T-helper 17 cell (primary cell): ENCODE measurements at regions not wholly inside any gene's neighbourhood (a gene's known extent, or its start where the extent isn't known, plus 50 kb on each side); places are given as distances from the start of the nearest gene placed in this dataset.

Experiments used
- ATAC-seq: fragments of 150-1000 bp; cut with Tn5 transposase; 2 replicates; pipeline ENCODE4 v1.10.0; 2021; ENCODE audit warnings: mild to moderate bottlenecking, moderate library complexity
- DNase-seq, 3 donors: peaks; one replicate each; pipeline versions ENCODE4 v3.0.0 to v3.0.0-alpha.2; 2020 to 2021
- H3K9me3 ChIP-seq: one replicate; pipeline ENCODE4 v1.7.0; 2013; ENCODE audit warnings: low read length, mild to moderate bottlenecking; ENCODE audit not compliant: control insufficient read depth, poor library complexity, severe bottlenecking
- H3K27ac Mint-ChIP-seq: one replicate; pipeline ENCODE4 v1.8.0; 2022; ENCODE audit warnings: mild to moderate bottlenecking, moderate library complexity, mixed read lengths
- H3K27me3 Mint-ChIP-seq: one replicate; pipeline ENCODE4 v1.8.0; 2022; ENCODE audit warnings: mixed read lengths
- H3K36me3 Mint-ChIP-seq: one replicate; pipeline ENCODE4 v1.8.0; 2022; ENCODE audit warnings: low read depth, mixed read lengths
- H3K4me1 Mint-ChIP-seq: one replicate; pipeline ENCODE4 v1.8.0; 2022; ENCODE audit warnings: mild to moderate bottlenecking, mixed read lengths
- H3K4me3 Mint-ChIP-seq: one replicate; pipeline ENCODE4 v1.8.0; 2022; ENCODE audit warnings: mild to moderate bottlenecking, moderate library complexity, mixed read lengths

- DNase-seq (no peak), ATAC-seq (no peak)
- H3K9me3 ChIP-seq = peaks cover 2% of the 10 kb centered on the region
- H3K36me3 Mint-ChIP-seq = no peaks in the 10 kb centered on the region
- H3K4me1 Mint-ChIP-seq = no peaks in the 10 kb centered on the region
- H3K27me3 Mint-ChIP-seq = no peaks in the 10 kb centered on the region
- H3K4me3 Mint-ChIP-seq = no peak overlapping the region
- H3K27ac Mint-ChIP-seq = no peak overlapping the region
These were observed 173.9 kb upstream of the ZNF462 start for GRCh38 chr9:106689089-106689488.

GRCh38 chr9:106691627-106692026 lies 171.3 kb upstream of the ZNF462 start:
- no peaks in the 10 kb centered on the region for H3K27me3 Mint-ChIP-seq

DNA sequence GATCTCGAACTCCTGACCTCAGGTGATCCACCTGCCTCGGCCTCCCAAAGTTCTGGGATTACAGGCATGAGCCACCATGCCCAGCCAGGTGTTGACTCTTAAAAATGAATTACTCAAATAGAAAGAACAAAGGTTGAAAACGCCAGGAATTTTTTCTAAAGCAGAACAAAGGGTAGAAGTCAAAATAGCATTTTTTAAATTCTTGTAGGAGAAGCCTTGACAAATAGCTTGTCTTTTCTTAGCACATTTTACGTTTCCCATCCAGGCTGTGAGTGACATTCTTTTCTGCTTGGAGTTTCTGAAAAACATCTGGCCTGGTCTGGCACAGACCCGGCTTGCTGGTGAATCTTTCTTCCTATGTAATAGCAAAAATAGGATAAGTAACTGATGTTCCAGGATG lies 169.4 kb upstream of the ZNF462 start:
- ATAC-seq = no peak
- H3K27ac Mint-ChIP-seq = no peak overlapping the region
- no peaks in the 10 kb centered on the region for H3K4me1 Mint-ChIP-seq
- H3K27me3 Mint-ChIP-seq = no peaks in the 10 kb centered on the region
- no peak overlapping the region for H3K4me3 Mint-ChIP-seq
- no peaks in the 10 kb centered on the region for H3K9me3 ChIP-seq
- DNase-seq = no peak
- H3K36me3 Mint-ChIP-seq = no peaks in the 10 kb centered on the region

More at GRCh38 chr9:106691627-106692026, 171.3 kb upstream of the ZNF462 start:
- no peaks in the 10 kb centered on the region for H3K36me3 Mint-ChIP-seq
- H3K4me3 Mint-ChIP-seq = no peak overlapping the region
- no peaks in the 10 kb centered on the region for H3K9me3 ChIP-seq
- no peak for DNase-seq
- no peak for ATAC-seq
- H3K4me1 Mint-ChIP-seq = no peaks in the 10 kb centered on the region
- no peak overlapping the region for H3K27ac Mint-ChIP-seq

DNA sequence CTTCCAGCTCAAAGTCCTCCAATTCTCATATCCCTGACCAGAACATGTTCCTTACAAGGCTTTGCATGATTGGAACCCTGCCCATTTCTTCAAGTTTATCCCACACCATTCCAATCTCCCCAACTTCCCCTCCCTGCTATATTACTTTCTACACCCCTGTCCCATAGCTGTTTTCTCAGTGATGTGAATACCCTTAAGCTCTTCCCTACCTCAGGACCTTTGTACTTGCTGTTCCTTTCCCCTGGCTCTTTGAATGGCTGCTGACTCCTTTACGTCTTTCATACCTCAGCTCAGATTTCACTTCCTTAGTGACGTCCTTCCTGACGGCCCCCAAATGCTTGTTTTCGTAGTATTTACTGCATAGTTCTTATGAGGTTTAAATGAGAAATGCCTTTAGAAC lies 166.2 kb upstream of the ZNF462 start:
- ATAC-seq = no peak
- no peaks in the 10 kb centered on the region for H3K4me1 Mint-ChIP-seq
- no peak overlapping the region for H3K4me3 Mint-ChIP-seq

DNA sequence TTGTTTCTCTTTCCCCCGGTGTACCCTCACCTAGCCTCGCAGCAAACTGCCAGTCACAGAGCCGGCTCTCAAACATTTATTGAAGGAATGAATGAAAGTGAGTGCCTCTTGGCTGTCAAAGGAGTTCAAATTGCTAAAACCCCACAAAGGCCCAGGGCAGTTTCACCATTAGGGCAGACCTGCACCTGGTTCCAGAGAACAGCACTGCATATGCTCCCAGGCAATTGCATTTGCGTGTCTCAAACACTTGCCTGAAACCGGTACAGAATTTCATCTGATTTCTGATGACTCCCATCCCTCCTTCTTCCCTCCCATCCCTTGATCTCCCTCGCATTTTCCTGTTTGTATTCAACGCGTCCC lies 165.6 kb upstream of the ZNF462 start:
- H3K27me3 Mint-ChIP-seq = no peaks in the 10 kb centered on the region
- no peak overlapping the region for H3K4me3 Mint-ChIP-seq
- H3K4me1 Mint-ChIP-seq = no peaks in the 10 kb centered on the region
- ATAC-seq (no peak), DNase-seq (no peak)
- no peaks in the 10 kb centered on the region for H3K36me3 Mint-ChIP-seq
- no peak overlapping the region for H3K27ac Mint-ChIP-seq
- H3K9me3 ChIP-seq = no peaks in the 10 kb centered on the region

More for the DNA sequence above, 166.2 kb upstream of the ZNF462 start:
- no peak for DNase-seq
- H3K27ac Mint-ChIP-seq = no peak overlapping the region
- H3K36me3 Mint-ChIP-seq = no peaks in the 10 kb centered on the region
- no peaks in the 10 kb centered on the region for H3K9me3 ChIP-seq
- H3K27me3 Mint-ChIP-seq = no peaks in the 10 kb centered on the region

GRCh38 chr9:106697750-106698502 lies 165.0 kb upstream of the ZNF462 start:
- no peaks in the 10 kb centered on the region for H3K36me3 Mint-ChIP-seq
- H3K27me3 Mint-ChIP-seq = no peaks in the 10 kb centered on the region
- H3K4me3 Mint-ChIP-seq = no peak overlapping the region
- ATAC-seq (no peak), DNase-seq (no peak)
- H3K27ac Mint-ChIP-seq = no peak overlapping the region
- no peaks in the 10 kb centered on the region for H3K4me1 Mint-ChIP-seq
- H3K9me3 ChIP-seq = no peaks in the 10 kb centered on the region

DNA sequence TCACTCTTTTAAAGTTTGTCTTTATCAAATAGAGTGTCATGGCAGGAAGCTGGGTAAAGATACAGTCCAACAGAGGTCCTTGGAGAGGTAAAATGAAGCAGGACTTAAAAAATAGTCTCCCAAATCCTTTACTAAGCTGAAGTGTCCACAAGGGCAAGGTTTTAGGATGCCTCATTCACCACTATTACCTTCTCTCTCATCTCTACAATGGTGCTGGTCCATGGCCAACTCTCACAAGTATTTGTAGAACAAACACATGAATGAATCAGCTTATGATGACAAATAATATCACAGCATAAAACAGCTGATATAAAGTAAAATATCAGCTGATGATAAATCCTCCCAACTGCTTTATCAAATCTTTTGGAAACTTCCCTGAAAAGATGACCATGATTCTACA lies 162.3 kb upstream of the ZNF462 start:
- H3K4me3 Mint-ChIP-seq = no peak overlapping the region
- ATAC-seq (no peak), DNase-seq (no peak)
- no peaks in the 10 kb centered on the region for H3K4me1 Mint-ChIP-seq
- H3K27ac Mint-ChIP-seq = no peak overlapping the region
- H3K9me3 ChIP-seq = no peaks in the 10 kb centered on the region
- H3K27me3 Mint-ChIP-seq = no peaks in the 10 kb centered on the region
- no peaks in the 10 kb centered on the region for H3K36me3 Mint-ChIP-seq

GRCh38 chr9:106701611-106702010 lies 161.4 kb upstream of the ZNF462 start:
- H3K9me3 ChIP-seq = no peaks in the 10 kb centered on the region
- no peak overlapping the region for H3K27ac Mint-ChIP-seq
- ATAC-seq (no peak), DNase-seq (no peak)
- no peaks in the 10 kb centered on the region for H3K27me3 Mint-ChIP-seq
- H3K4me1 Mint-ChIP-seq = no peaks in the 10 kb centered on the region
- H3K4me3 Mint-ChIP-seq = no peak overlapping the region
- no peaks in the 10 kb centered on the region for H3K36me3 Mint-ChIP-seq

DNA sequence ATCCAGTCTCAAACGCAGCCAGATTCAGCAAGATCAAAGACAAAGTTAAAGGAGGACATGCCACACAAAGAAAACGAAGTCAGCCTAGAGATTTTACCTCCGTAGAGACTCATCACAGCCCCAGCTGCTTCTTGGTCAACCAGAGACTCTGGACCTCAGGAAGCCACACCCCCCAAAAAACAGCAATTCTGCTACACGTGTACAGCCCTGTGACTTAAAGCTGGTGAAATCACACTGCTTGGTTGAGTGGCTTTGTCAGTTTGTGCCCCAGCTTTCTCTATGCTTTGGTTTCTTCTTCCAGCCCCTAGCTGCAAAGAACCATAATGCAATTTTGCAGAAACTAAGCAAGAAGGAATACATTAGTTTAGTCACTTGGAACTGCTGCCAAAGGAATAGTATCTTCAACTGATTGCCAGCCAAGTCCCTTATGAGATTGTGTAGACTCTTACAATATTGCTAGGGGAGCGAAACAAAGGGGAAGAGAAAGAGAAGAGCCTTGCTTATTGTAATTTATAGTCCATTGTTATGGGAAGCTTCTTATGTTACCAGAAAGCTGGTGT lies 158.8 kb upstream of the ZNF462 start:
- H3K27me3 Mint-ChIP-seq = no peaks in the 10 kb centered on the region
- ATAC-seq = no peak
- no peak overlapping the region for H3K4me3 Mint-ChIP-seq
- no peaks in the 10 kb centered on the region for H3K4me1 Mint-ChIP-seq
- H3K27ac Mint-ChIP-seq = no peak overlapping the region
- H3K9me3 ChIP-seq = no peaks in the 10 kb centered on the region
- no peak for DNase-seq
- no peaks in the 10 kb centered on the region for H3K36me3 Mint-ChIP-seq

- no peak overlapping the region for H3K4me3 Mint-ChIP-seq
- no peak for DNase-seq
- H3K27me3 Mint-ChIP-seq = no peaks in the 10 kb centered on the region
These were observed 155.7 kb upstream of the ZNF462 start for GRCh38 chr9:106707291-106707690.

GRCh38 chr9:106707738-106708474 lies 155.1 kb upstream of the ZNF462 start:
- DNase-seq (no peak), ATAC-seq (no peak)
- Mint-ChIP-seq H3K27ac (no peak overlapping the region), H3K4me3 (no peak overlapping the region), H3K4me1 (no peaks in the 10 kb centered on the region), H3K27me3 (no peaks in the 10 kb centered on the region), H3K36me3 (no peaks in the 10 kb centered on the region)
- no peaks in the 10 kb centered on the region for H3K9me3 ChIP-seq

More at GRCh38 chr9:106707291-106707690, 155.7 kb upstream of the ZNF462 start:
- Mint-ChIP-seq H3K4me1 (no peaks in the 10 kb centered on the region), H3K27ac (no peak overlapping the region), H3K36me3 (no peaks in the 10 kb centered on the region)
- no peaks in the 10 kb centered on the region for H3K9me3 ChIP-seq
- ATAC-seq = no peak

GRCh38 chr9:106708475-106709146 lies 154.4 kb upstream of the ZNF462 start:
- Mint-ChIP-seq H3K4me3 (no peak overlapping the region), H3K36me3 (no peaks in the 10 kb centered on the region), H3K27ac (no peak overlapping the region), H3K4me1 (no peaks in the 10 kb centered on the region), H3K27me3 (no peaks in the 10 kb centered on the region)
- H3K9me3 ChIP-seq = no peaks in the 10 kb centered on the region
- ATAC-seq = no peak
- no peak for DNase-seq

- H3K9me3 ChIP-seq = no peaks in the 10 kb centered on the region
- no peaks in the 10 kb centered on the region for H3K27me3 Mint-ChIP-seq
- H3K4me1 Mint-ChIP-seq = no peaks in the 10 kb centered on the region
- H3K27ac Mint-ChIP-seq = no peak overlapping the region
- DNase-seq (no peak), ATAC-seq (no peak)
- no peaks in the 10 kb centered on the region for H3K36me3 Mint-ChIP-seq
- H3K4me3 Mint-ChIP-seq = no peak overlapping the region
These were observed 150.7 kb upstream of the ZNF462 start for GRCh38 chr9:106712279-106712678.
